ENCODE measurements at regions not wholly inside any gene's neighbourhood (a gene's known extent, or its start where the extent isn't known, plus 50 kb on each side); places are given as distances from the start of the nearest gene placed in this dataset.

DNA sequence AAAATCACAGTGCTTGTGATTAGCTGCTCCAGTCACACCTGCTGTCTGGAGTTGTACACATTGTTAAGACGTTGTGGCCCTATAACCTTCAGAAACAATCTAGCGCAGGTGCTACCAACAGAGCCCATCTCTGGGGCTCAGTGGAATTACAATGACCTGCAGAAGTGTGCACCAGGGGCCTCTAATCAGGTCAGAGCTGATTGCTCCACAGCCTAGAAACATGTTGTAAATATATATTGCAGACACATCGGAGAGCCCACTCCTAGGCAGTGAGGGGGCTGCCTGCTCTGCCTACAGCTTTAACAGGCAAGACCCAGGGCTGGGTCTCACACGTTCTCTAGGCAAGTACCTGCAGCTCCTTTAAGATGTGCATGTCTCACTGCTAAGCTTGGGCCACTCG is 302.0 kb downstream of the SIPA1L2 start:
- Histone ChIP-seq H3K4me1 (no peaks in the 10 kb centered on the region; the same call in 1 of the 2 replicates), H3K27me3 (no peaks in the 10 kb centered on the region), H3K36me3 (no peaks in the 10 kb centered on the region), H3K9me3 (peaks cover 3% of the 10 kb centered on the region; the same call in 1 of the 2 replicates), H3K4me3 (ENCODE audit: low read depth, low read length) (no peak overlapping the region)
- TF ChIP-seq CTCF (IDR thresholded peaks at IDR 0.05; ENCODE audit: low read depth, low read length) = no peak
- no peak for DNase-seq

- H3K9me3 ChIP-seq = peaks cover 3% of the 10 kb centered on the region; the same call in 1 of the 2 replicates
- H3K4me1 ChIP-seq = no peaks in the 10 kb centered on the region; the same call in 1 of the 2 replicates
- DNase-seq = no peak
- H3K27me3 ChIP-seq = no peaks in the 10 kb centered on the region
- no peaks in the 10 kb centered on the region for H3K36me3 ChIP-seq
- no peak overlapping the region for H3K4me3 ChIP-seq (ENCODE audit: low read depth, low read length)
- TF ChIP-seq CTCF (IDR thresholded peaks at IDR 0.05; ENCODE audit: low read depth, low read length) = no peak
Measured at GRCh38 chr1:232327269-232327668, 302.7 kb downstream of the SIPA1L2 start.

GRCh38 chr1:232322162-232322734 is 307.7 kb downstream of the SIPA1L2 start:
- no peak for TF ChIP-seq CTCF (IDR thresholded peaks at IDR 0.05; ENCODE audit: low read depth, low read length)
- H3K4me1 ChIP-seq = peaks cover 14% of the 10 kb centered on the region
- H3K4me3 ChIP-seq (ENCODE audit: low read depth, low read length) = no peak overlapping the region
- DNase-seq = no peak
- H3K36me3 ChIP-seq = no peaks in the 10 kb centered on the region
- no peaks in the 10 kb centered on the region for H3K9me3 ChIP-seq
- H3K27me3 ChIP-seq = no peaks in the 10 kb centered on the region

DNA sequence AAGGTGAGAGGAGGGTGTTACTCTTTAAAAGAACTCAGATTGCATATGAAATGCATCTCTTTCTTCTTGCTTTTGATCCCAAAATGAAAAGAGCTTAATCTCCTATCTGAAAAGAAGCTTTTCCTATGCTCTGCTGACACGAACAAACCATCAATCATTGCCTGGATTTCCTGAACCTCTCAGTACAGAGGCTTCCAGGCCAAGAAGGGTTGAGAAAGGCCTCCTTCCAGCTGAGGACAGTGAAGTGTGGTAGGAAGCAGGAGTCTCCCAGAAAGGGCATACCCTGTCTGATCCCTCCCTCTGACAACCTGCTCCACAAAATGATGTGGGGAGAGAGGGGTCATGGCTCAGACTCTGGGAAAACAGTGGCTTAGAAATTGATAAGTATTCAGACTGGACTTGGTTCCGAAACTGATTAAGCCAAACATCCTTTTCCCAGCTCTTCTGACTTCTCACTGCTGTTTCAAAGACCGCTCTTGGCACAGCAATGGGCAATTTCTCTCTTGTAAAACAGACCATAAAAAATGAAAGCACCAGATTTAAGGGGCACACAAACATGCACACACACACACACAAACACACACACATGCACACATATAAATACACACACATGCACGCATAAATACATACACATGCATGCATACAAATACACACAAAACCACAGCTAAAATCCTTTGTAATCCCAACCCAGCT is 310.3 kb downstream of the SIPA1L2 start:
- no peak overlapping the region for H3K4me3 ChIP-seq (ENCODE audit: low read depth, low read length)
- TF ChIP-seq CTCF (IDR thresholded peaks at IDR 0.05; ENCODE audit: low read depth, low read length) = no peak

DNA sequence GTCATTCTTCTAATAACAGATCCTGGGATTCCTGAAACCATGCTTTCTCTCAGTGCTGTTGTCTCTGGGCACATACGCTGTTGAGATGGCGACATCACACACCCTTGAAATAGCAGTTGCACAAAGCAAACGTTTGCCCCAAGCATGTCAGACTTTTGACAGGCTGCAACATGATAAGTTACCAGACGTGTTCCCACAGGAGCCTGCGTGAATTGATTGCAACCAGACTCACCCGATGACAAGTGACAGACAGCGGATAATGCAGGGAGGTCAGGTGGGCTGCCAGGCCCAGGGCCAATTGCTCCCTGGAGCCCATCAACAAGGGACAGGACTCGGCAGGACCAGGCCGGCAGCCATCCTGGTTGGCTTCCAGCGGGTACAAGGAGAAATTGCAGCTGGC is 310.9 kb downstream of the SIPA1L2 start:
- no peaks in the 10 kb centered on the region for H3K36me3 ChIP-seq
- DNase-seq = peak; percentile 93
- H3K4me3 ChIP-seq (ENCODE audit: low read depth, low read length) = no peak overlapping the region
- no peaks in the 10 kb centered on the region for H3K27me3 ChIP-seq
- no peaks in the 10 kb centered on the region for H3K9me3 ChIP-seq
- peaks cover 14% of the 10 kb centered on the region for H3K4me1 ChIP-seq
- no peak for TF ChIP-seq CTCF (IDR thresholded peaks at IDR 0.05; ENCODE audit: low read depth, low read length)

More for the DNA sequence above, 310.3 kb downstream of the SIPA1L2 start:
- DNase-seq = no peak
- Histone ChIP-seq H3K36me3 (no peaks in the 10 kb centered on the region), H3K9me3 (no peaks in the 10 kb centered on the region), H3K4me1 (peaks cover 14% of the 10 kb centered on the region), H3K27me3 (no peaks in the 10 kb centered on the region)

DNA sequence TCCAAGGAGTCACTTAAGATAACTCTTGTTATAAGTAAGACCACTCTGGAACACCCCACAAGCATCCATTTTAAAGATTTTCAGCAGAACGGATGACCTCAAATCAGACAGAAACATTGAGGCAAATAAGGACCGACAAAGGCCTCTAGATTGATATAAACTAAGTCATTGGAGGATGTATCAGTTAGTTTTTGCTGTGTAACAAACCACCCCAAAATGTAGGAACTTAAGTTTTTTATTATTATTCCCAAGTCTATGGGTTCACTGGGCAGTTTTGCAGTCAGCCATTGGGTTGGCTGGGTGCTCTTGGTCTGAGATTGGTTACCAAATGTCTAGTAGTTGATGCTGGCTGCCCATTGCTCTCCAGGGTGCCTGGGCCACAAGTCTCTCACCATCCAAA is 311.8 kb downstream of the SIPA1L2 start:
- Histone ChIP-seq H3K4me1 (peaks cover 14% of the 10 kb centered on the region), H3K36me3 (no peaks in the 10 kb centered on the region), H3K27me3 (no peaks in the 10 kb centered on the region), H3K9me3 (no peaks in the 10 kb centered on the region), H3K4me3 (ENCODE audit: low read depth, low read length) (no peak overlapping the region)
- TF ChIP-seq CTCF (IDR thresholded peaks at IDR 0.05; ENCODE audit: low read depth, low read length) = no peak
- DNase-seq = no peak
